Heart right ventricle (tissue), 16 donors: ENCODE measurements at regions not wholly inside any gene's neighbourhood (a gene's known extent, or its start where the extent isn't known, plus 50 kb on each side); places are given as distances from the start of the nearest gene placed in this dataset.

Experiments
- ATAC-seq, 8 donors: fragments of 200-7000 bp; cut with Tn5 transposase; one replicate each; pipeline ENCODE4 v1.9.1; 2020; ENCODE audit warnings: mild to moderate bottlenecking in 8 of 8, moderate library complexity in 8 of 8, moderate number of reproducible peaks in 1 of 8
- DNase-seq, 2 donors: peaks; one replicate each; pipeline ENCODE4 v3.0.0-alpha.2; 2020
- H3K27ac ChIP-seq, 10 donors: fragments of 200-600 bp; sonication (generic) in 2 of 10; one replicate each; pipeline versions ENCODE4 v1.5.0 to v1.8.0; 2020 to 2022; ENCODE audit warnings: mild to moderate bottlenecking in 3 of 10
- H3K27me3 ChIP-seq, 7 donors: fragments of 200-600 bp; one replicate each; pipeline ENCODE4 v1.8.0; 2021 to 2022; ENCODE audit warnings: mild to moderate bottlenecking in 2 of 7
- H3K36me3 ChIP-seq, 9 donors: fragments of 200-600 bp; sonication (generic) in 1 of 9; one replicate each; pipeline versions ENCODE4 v1.5.0 to v1.8.0; 2020 to 2022; ENCODE audit warnings: mild to moderate bottlenecking in 2 of 9
- H3K4me1 ChIP-seq, 9 donors: fragments of 200-600 bp; sonication (generic) in 1 of 9; one replicate each; pipeline versions ENCODE4 v1.5.0 to v1.8.0; 2020 to 2022; ENCODE audit warnings: mild to moderate bottlenecking in 4 of 9
- H3K4me3 ChIP-seq, 10 donors: fragments of 200-600 bp; sonication (generic) in 2 of 10; one replicate each; pipeline versions ENCODE4 v1.5.0 to v1.8.0; 2020 to 2022; ENCODE audit warnings: mild to moderate bottlenecking in 7 of 10, moderate library complexity in 2 of 10
- H3K9me3 ChIP-seq, 11 donors: fragments of 200-600 bp in 10 of 11; sonication (generic) in 2 of 11; one replicate each; pipeline versions ENCODE4 v1.5.0 to v1.8.0; 2013 to 2022; ENCODE audit warnings: mild to moderate bottlenecking in 2 of 11, control low read depth in 1 of 11, moderate library complexity in 1 of 11
- CTCF ChIP-seq, 9 donors: fragments of 200-600 bp; sonication (generic) in 2 of 9; IDR thresholded peaks; one replicate each; pipeline versions ENCODE4 v1.5.0 to v1.8.0; 2021 to 2022; ENCODE audit warnings: antibody characterized with exemption in 9 of 9, mild to moderate bottlenecking in 5 of 9, moderate library complexity in 1 of 9
- WGBS, 2 donors: extraction: QIAGEN DNeasy Blood & Tissue Kit; methylation state at CpG; one replicate each; pipeline ENCODE4 v1.1.7; 2013; ENCODE audit warnings: inconsistent platforms in 1 of 2; 5-methylcytosine and 5-hydroxymethylcytosine counted together
- intact Hi-C, 10 donors: fragments of 100-400 bp; cut with DNase I; formaldehyde crosslinking; loops; one replicate each; pipeline versions ENCODE4 v1.11.1 to v1.14.2; 2022
- donor health status: Arrhythmogenic right ventricular cardiomyopathy.
- donor health status: ischemic (EF 13 %, LVEDD 7.1; RV severe dilation, severe dysfunction).
- donor health status: healthy with polysubstance abuse.
- donor health status: DM: no; HTN: yes; CAD: no.
- donor health status: DM: no; HTN: no; CAD: no.
- donor health status: ischemic (EF 25% LVEDD 6.9; RV normal size, moderate dysfunction).
- donor health status: ischemic (EF 25% LVEDD 5.7; RV mildly dilated, moderate dysfunction).
- donor health status: healthy.
- donor health status: DM: yes; HTN: yes; CAD: no.
- donor health status: Ischemic cardiomyopathy.
- donor health status: ischemic (EF 35%, LVEDD 5.7; RV mildly dilated, moderate dysfunction).
- donor health status: nonischemic (EF 11% LVEDD 7.7; RV severe dilation, severe dysfunction).
- donor health status: DM: yes; HTN: yes; CAD: no.
- donor health status: PGD.
- donor health status: ischemic (EF 29% LVEDD 5.4; RV normal size, mild dysfunction).
- donor health status: nonischemic (EF 23%, LVEDD 6.1; RV moderate dilation, normal function).

GRCh38 chr5:2582106-2582505, 169.4 kb downstream of the IRX2 start:
- ATAC-seq, result no peak
- peaks cover 0 to 3% (median 0%) of the 10 kb centered on the region in 11 donors for H3K9me3 ChIP-seq
- H3K4me1 ChIP-seq, result no peaks in the 10 kb centered on the region
- intact Hi-C loops, result no loop called here
- no peaks in the 10 kb centered on the region for H3K36me3 ChIP-seq
- no peak for DNase-seq
- H3K27ac ChIP-seq, result no peak overlapping the region
- 84 to 86% methylated on average over 7 of the region's 7 CpGs for WGBS, 2 donors
- H3K4me3 ChIP-seq, result no peak overlapping the region
- no peak for TF ChIP-seq CTCF (IDR thresholded peaks at IDR 0.05)
- peaks cover 0 to 11% (median 2%) of the 10 kb centered on the region in 7 donors for H3K27me3 ChIP-seq

GRCh38 chr5:2581418-2581817, 170.1 kb downstream of the IRX2 start:
- intact Hi-C loops, result no loop called here
- Histone ChIP-seq H3K27me3 (peaks cover 0 to 11% (median 2%) of the 10 kb centered on the region in 7 donors), H3K4me1 (no peaks in the 10 kb centered on the region), H3K9me3 (peaks cover 0 to 3% (median 0%) of the 10 kb centered on the region in 11 donors), H3K27ac (no peak overlapping the region), H3K36me3 (no peaks in the 10 kb centered on the region), H3K4me3 (no peak overlapping the region)
- no peak for TF ChIP-seq CTCF (IDR thresholded peaks at IDR 0.05)
- ATAC-seq, result no peak
- no peak for DNase-seq
- 87 to 93% methylated on average over 5 of the region's 5 CpGs for WGBS, 2 donors

GRCh38 chr5:2579126-2579525, 172.4 kb downstream of the IRX2 start:
- 45 to 54% methylated on average over 5 of the region's 5 CpGs for WGBS, 2 donors
- DNase-seq (no peak), ATAC-seq (no peak)
- TF ChIP-seq CTCF (IDR thresholded peaks at IDR 0.05), result no peak
- intact Hi-C loops, result no loop called here
- H3K9me3 ChIP-seq, result no peaks in the 10 kb centered on the region
- H3K27ac ChIP-seq, result no peak overlapping the region
- H3K36me3 ChIP-seq, result no peaks in the 10 kb centered on the region
- no peak overlapping the region for H3K4me3 ChIP-seq
- no peaks in the 10 kb centered on the region for H3K4me1 ChIP-seq
- H3K27me3 ChIP-seq, result peaks cover 0 to 15% (median 2%) of the 10 kb centered on the region in 7 donors

- Histone ChIP-seq H3K27ac (no peak overlapping the region), H3K36me3 (no peaks in the 10 kb centered on the region), H3K27me3 (peaks cover 0 to 7% (median 0%) of the 10 kb centered on the region in 7 donors), H3K4me3 (no peak overlapping the region), H3K9me3 (no peaks in the 10 kb centered on the region), H3K4me1 (no peaks in the 10 kb centered on the region)
- ATAC-seq (no peak), DNase-seq (no peak)
- TF ChIP-seq CTCF (IDR thresholded peaks at IDR 0.05), result no peak
- intact Hi-C loops, result no loop called here
- 88 to 89% methylated on average over 12 of the region's 12 CpGs for WGBS, 2 donors
Observed at GRCh38 chr5:2577312-2578036, 174.0 kb downstream of the IRX2 start.
